GM13976 (cell line): ENCODE measurements at regions not wholly inside any gene's neighbourhood (a gene's known extent, or its start where the extent isn't known, plus 50 kb on each side); places are given as distances from the start of the nearest gene placed in this dataset.

Source experiments
- DNase-seq: peaks from one replicate; pipeline ENCODE4 v3.0.0; 2012; ENCODE audit warnings: low spot score
- CTCF ChIP-seq: IDR thresholded peaks from 2 replicates; pipeline ENCODE4 v1.5.1; 2012; ENCODE audit warnings: borderline replicate concordance, mild to moderate bottlenecking; ENCODE audit not compliant: insufficient read depth; ENCODE audit errors: extremely low read depth, missing control alignments, control extremely low read depth
- in situ Hi-C: fragments of 300-500 bp; cut with MboI; formaldehyde crosslinking; loops from one replicate; pipeline ENCODE4 v1.12.0; 2022; ENCODE audit warnings: low sequenced_read_pairs, mixed read lengths, inconsistent platforms; ENCODE audit not compliant: unreplicated experiment

GRCh38 chr9:38278457-38278856 is 114.0 kb upstream of the ALDH1B1 start:
- in situ Hi-C loops, result no loop called here
- no peak for TF ChIP-seq CTCF
- DNase-seq, result no peak

- no peak for DNase-seq
- TF ChIP-seq CTCF, result no peak
- in situ Hi-C loops, result no loop called here
These were observed 114.8 kb upstream of the ALDH1B1 start for GRCh38 chr9:38277601-38278200.

DNA sequence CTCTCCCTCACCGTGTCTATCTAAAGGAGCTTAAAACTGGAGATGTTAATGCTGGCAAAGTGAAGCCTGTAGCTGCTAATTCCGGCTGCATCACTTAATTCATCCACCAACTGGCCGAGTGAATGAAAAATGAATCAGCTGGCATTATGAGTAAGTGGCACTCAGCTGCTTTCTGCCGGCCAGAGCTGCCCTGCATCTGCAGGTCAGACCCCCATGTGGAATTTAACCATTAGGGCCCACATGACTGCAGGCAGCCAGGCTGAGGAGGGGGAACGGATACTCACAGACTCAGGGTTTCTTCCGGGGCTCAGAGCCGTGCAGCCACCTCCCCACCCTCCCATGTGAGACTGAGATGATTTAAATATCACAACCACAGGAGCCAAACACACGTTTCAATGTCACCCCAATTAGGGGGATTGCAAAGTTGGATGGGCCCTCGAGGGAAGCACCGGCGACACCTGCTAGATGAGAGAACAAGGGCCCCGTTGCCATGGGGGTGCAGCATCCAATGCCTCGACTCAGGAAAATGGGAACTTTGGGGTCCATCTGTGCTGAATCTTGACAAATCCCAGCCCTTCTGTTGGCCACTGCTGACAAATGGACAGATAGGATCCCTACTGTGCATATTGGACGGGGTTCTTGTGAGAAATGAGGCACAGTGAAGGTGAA is 115.6 kb upstream of the ALDH1B1 start:
- no peak for DNase-seq
- in situ Hi-C loops, result no loop called here
- no peak for TF ChIP-seq CTCF

- in situ Hi-C loops, result no loop called here
- TF ChIP-seq CTCF, result no peak
- no peak for DNase-seq
These were observed 117.7 kb upstream of the ALDH1B1 start for GRCh38 chr9:38274800-38275199.

DNA sequence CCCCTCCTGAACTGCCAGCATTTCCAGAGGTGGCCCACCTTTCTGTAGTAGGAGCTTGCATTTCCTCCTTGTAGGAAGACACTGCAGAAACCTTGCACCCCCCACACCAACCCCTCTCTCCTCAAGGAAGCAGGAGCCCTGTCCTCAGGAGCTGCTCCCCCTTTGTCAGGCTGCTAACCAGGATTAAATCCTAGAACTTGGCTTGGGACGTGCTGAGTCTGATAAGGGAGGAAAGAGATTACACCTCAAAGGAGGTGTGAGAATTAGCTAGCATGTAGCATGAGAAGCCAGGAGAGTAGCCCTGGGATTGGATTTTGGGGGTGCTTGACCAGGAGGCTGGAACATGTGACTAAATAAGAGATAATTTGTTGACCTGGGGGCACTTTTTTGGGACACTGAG is 119.8 kb upstream of the ALDH1B1 start:
- in situ Hi-C loops, result no loop called here

GRCh38 chr9:38271666-38272241 is 120.7 kb upstream of the ALDH1B1 start:
- DNase-seq, result no peak
- TF ChIP-seq CTCF, result no peak
- in situ Hi-C loops, result no loop called here

More for the DNA sequence above, 119.8 kb upstream of the ALDH1B1 start:
- TF ChIP-seq CTCF, result no peak
- no peak for DNase-seq
